A549 (cell line): ENCODE measurements at regions not wholly inside any gene's neighbourhood (a gene's known extent, or its start where the extent isn't known, plus 50 kb on each side); places are given as distances from the start of the nearest gene placed in this dataset.

Source experiments
- ATAC-seq, 2 experiments: fragments of 200-7000 bp in 1 of 2; fragments of >200 bp in 1 of 2; cut with Nextera tagmentation in 1 of 2; cut with Tn5 transposase in 1 of 2; 3 replicates each; pipeline versions ENCODE4 v1.8.0 to v1.9.1; 2018 to 2020; ENCODE audit warnings: mild to moderate bottlenecking in 1 of 2, moderate library complexity in 1 of 2
- CTCF ChIA-PET: fragments of 300-600 bp; sonication (Branson Sonifier 250); formaldehyde crosslinking; extraction: SDS; loops from one replicate; lab custom pipeline; 2021; ENCODE audit warnings: antibody characterized with exemption, inconsistent platforms; lab: Yijun Ruan, JAX
- POLR2A ChIA-PET: fragments of 350-600 bp; formaldehyde crosslinking; extraction: SDS; loops from one replicate; lab custom pipeline; 2021; ENCODE audit warnings: antibody characterized with exemption, inconsistent platforms; lab: Yijun Ruan, JAX
- DNase-seq, 2 experiments: peaks; one replicate each; pipeline versions ENCODE4 v3.0.0 to v3.0.0-alpha.2; 2011 to 2016; ENCODE audit warnings: low read depth in 1 of 2, low spot score in 1 of 2
- FAIRE-seq: peaks from 2 replicates; lab custom pipeline; 2011; peaks lifted over from hg19 to GRCh38; lab: Jason Lieb, UNC
- H3K27ac ChIP-seq, 2 experiments: fragments of >200 bp; sonication (Bioruptor Twin); formaldehyde crosslinking; 3 replicates each; pipeline ENCODE4 v1.5.1; 2016 to 2017
- H3K4me1 ChIP-seq: fragments of >200 bp; sonication (Bioruptor Twin); formaldehyde crosslinking; 3 replicates; pipeline ENCODE4 v1.6.1; 2016
- H3K4me2 ChIP-seq: fragments of >200 bp; sonication (Bioruptor Twin); formaldehyde crosslinking; 3 replicates; pipeline ENCODE4 v1.6.1; 2016
- H3K4me3 ChIP-seq: fragments of >200 bp; sonication (Bioruptor Twin); formaldehyde crosslinking; 3 replicates; pipeline ENCODE4 v1.5.1; 2016
- H3K9me3 ChIP-seq: fragments of >200 bp; sonication (Bioruptor Twin); formaldehyde crosslinking; 3 replicates; pipeline ENCODE4 v1.6.1; 2016
- BHLHE40 ChIP-seq: IDR thresholded peaks from 2 replicates; pipeline ENCODE4 v1.6.1; 2012; ENCODE audit warnings: low read depth, low read length, inconsistent platforms
- CEBPB ChIP-seq, 2 experiments: fragments of >200 bp in 1 of 2; sonication (Bioruptor Twin) in 1 of 2; formaldehyde crosslinking in 1 of 2; IDR thresholded peaks; 2 replicates each; pipeline ENCODE4 v1.6.1; 2012 to 2016
- ESRRA ChIP-seq: fragments of 150-350 bp; IDR thresholded peaks from 2 replicates; pipeline ENCODE4 v1.6.1; 2014; ENCODE audit warnings: mild to moderate bottlenecking, low read length, borderline replicate concordance
- FOSB ChIP-seq: fragments of 250-450 bp; sonication (Bioruptor Pico); IDR thresholded peaks from 2 replicates; pipeline ENCODE4 v1.5.0; 2020; ENCODE audit warnings: mild to moderate bottlenecking, moderate library complexity
- JUNB ChIP-seq: fragments of >200 bp; sonication (Bioruptor Twin); formaldehyde crosslinking; IDR thresholded peaks from 2 replicates; pipeline ENCODE4 v1.6.1; 2016
- POLR2A ChIP-seq: IDR thresholded peaks from 2 replicates; pipeline ENCODE4 v1.6.1; 2012; ENCODE audit warnings: mild to moderate bottlenecking, low read length
- TP53 ChIP-seq: fragments of 250-450 bp; sonication (Bioruptor Pico); IDR thresholded peaks from 2 replicates; pipeline ENCODE4 v1.5.0; 2021; ENCODE audit warnings: mild to moderate bottlenecking, moderate library complexity
- ZNF302 ChIP-seq: fragments of 250-450 bp; sonication (Bioruptor Pico); IDR thresholded peaks from 2 replicates; pipeline ENCODE4 v1.9.0; 2021; ENCODE audit warnings: inconsistent platforms, mild to moderate bottlenecking, moderate library complexity
- WGBS: methylation state at CpG from one replicate; pipeline ENCODE4 v1.1.6; 2017; ENCODE audit errors: missing lambda C conversion rate; 5-methylcytosine and 5-hydroxymethylcytosine counted together
- TF ChIP-seq, protein P1 (sequence below): fragments of 450-650 bp; IDR thresholded peaks from 2 replicates; pipeline ENCODE4 v1.6.1; 2014; ENCODE audit warnings: antibody characterized with exemption
- TF ChIP-seq, protein P2 (sequence below): fragments of >200 bp; sonication (Bioruptor Twin); formaldehyde crosslinking; IDR thresholded peaks from 2 replicates; pipeline ENCODE4 v1.6.1; 2016
- TF ChIP-seq, protein P3 (sequence below): IDR thresholded peaks from 2 replicates; pipeline ENCODE4 v1.6.1; 2012; ENCODE audit warnings: low read depth, borderline replicate concordance
- TF ChIP-seq, protein P4 (sequence below): fragments of >200 bp; sonication (Bioruptor Twin); formaldehyde crosslinking; IDR thresholded peaks from 3 replicates; pipeline ENCODE4 v1.5.1; 2016
- TF ChIP-seq, protein P5 (sequence below): fragments of 250-450 bp; sonication (Bioruptor Pico); IDR thresholded peaks from 2 replicates; pipeline ENCODE4 v1.5.0; 2021; ENCODE audit warnings: mild to moderate bottlenecking, moderate library complexity, borderline replicate concordance
- TF ChIP-seq, protein P6 (sequence below): fragments of 150-350 bp; IDR thresholded peaks from 2 replicates; pipeline ENCODE4 v1.6.1; 2014; ENCODE audit warnings: low read depth, mild to moderate bottlenecking, low read length

DNA sequence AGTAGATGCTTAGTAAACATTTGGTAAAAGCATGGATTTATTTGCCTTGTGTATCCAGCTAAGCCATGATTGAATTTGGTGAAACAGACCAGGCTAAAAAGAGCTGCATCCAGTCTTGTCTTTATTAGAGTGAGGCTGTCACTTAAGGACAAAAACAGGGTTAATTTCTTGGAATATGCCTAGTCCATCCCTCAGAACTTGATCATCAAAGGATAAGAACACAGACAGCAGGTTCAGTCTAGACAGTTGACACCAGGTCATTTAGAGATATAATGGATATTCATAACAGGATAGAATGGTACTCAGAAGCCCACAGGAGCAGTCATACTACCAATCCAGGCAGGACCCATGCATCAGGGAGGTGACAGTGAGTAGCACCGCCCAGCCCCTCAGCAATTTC, 434.9 kb upstream of the ST6GAL2 start (continued):
- TF ChIP-seq, protein P1, sequence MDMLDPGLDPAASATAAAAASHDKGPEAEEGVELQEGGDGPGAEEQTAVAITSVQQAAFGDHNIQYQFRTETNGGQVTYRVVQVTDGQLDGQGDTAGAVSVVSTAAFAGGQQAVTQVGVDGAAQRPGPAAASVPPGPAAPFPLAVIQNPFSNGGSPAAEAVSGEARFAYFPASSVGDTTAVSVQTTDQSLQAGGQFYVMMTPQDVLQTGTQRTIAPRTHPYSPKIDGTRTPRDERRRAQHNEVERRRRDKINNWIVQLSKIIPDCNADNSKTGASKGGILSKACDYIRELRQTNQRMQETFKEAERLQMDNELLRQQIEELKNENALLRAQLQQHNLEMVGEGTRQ, result no peak
- TF ChIP-seq, protein P2, sequence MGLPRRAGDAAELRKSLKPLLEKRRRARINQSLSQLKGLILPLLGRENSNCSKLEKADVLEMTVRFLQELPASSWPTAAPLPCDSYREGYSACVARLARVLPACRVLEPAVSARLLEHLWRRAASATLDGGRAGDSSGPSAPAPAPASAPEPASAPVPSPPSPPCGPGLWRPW, result no peak
- TF ChIP-seq ESRRA (no peak), CEBPB (IDR thresholded peaks at IDR 0.05) (no peak)
- TF ChIP-seq, all 56 proteins: peak for 0

DNA sequence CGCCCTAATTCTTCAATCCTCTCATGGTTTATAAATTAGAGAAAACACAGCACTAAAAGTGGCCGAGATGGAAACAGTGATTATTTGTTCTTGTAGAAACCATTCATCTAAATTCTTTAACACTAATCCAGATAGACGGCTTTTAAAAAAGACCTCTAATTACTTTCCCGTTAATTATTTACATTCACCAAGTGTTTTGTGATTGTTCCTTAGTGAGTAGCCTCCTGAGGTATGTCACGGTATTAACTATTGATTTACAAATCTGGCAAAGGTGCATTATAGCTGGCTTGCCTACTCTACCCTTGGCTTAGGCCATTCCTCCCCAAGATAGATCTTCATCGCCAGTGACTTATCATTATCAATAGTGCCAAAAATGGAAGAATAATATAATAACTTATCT, 436.4 kb upstream of the ST6GAL2 start:
- POLR2A ChIA-PET, result no interaction called here
- CTCF ChIA-PET, result no interaction called here
- Histone ChIP-seq H3K4me1 (no peaks in the 10 kb centered on the region), H3K4me3 (no peak overlapping the region), H3K27ac (no peak overlapping the region), H3K4me2 (no peak overlapping the region), H3K9me3 (peaks cover 12% of the 10 kb centered on the region)
- TF ChIP-seq, protein P3, sequence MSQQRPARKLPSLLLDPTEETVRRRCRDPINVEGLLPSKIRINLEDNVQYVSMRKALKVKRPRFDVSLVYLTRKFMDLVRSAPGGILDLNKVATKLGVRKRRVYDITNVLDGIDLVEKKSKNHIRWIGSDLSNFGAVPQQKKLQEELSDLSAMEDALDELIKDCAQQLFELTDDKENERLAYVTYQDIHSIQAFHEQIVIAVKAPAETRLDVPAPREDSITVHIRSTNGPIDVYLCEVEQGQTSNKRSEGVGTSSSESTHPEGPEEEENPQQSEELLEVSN, result no peak
- TF ChIP-seq TP53 (no peak), FOSB (no peak), JUNB (no peak), ZNF302 (CRISPR knock-in tag) (no peak), BHLHE40 (no peak)
- TF ChIP-seq, protein P4, sequence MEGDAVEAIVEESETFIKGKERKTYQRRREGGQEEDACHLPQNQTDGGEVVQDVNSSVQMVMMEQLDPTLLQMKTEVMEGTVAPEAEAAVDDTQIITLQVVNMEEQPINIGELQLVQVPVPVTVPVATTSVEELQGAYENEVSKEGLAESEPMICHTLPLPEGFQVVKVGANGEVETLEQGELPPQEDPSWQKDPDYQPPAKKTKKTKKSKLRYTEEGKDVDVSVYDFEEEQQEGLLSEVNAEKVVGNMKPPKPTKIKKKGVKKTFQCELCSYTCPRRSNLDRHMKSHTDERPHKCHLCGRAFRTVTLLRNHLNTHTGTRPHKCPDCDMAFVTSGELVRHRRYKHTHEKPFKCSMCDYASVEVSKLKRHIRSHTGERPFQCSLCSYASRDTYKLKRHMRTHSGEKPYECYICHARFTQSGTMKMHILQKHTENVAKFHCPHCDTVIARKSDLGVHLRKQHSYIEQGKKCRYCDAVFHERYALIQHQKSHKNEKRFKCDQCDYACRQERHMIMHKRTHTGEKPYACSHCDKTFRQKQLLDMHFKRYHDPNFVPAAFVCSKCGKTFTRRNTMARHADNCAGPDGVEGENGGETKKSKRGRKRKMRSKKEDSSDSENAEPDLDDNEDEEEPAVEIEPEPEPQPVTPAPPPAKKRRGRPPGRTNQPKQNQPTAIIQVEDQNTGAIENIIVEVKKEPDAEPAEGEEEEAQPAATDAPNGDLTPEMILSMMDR, result no peak
- DNase-seq, result no peak
- no peak for ATAC-seq
- no peak for FAIRE-seq
- WGBS, result 59% methylated on average over 6 of the region's 6 CpGs

DNA sequence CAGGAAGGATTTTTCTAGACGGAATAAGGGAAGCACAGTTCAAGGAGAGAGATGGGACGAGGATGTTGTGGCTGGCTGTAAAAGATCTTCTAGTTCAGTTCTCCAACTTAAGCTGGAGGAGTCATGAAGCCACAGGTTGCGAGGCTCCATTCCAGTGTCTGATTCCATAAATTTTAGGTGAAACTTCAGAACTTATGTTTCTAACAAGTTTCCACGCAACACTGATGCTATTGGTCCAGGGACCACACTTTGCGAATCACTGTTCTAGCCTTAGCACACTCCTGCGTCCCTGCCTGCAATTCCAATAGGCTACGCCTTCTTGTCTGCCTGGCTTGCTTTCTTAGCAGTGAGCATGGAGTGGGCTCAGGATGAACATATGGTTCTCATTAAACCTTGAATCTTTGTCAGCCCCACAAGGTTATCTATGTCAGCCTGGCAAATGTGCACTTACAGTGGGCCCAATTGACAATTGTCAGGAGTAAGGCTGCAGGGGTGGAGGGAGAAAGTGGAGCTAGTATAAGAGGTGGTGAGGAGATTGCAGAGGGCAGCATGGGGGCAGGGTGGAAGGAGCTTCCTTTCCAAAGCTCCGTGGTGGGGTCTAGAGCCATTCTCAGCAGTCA, 438.1 kb upstream of the ST6GAL2 start:
- POLR2A ChIA-PET, result no interaction called here
- 59% methylated on average over 8 of the region's 8 CpGs for WGBS
- Histone ChIP-seq H3K4me1 (no peaks in the 10 kb centered on the region), H3K4me3 (no peak overlapping the region), H3K27ac (no peak overlapping the region), H3K4me2 (no peak overlapping the region), H3K9me3 (peaks cover 16% of the 10 kb centered on the region)
- DNase-seq (no peak), ATAC-seq (no peak), FAIRE-seq (no peak)
- CTCF ChIA-PET, result no interaction called here
- TF ChIP-seq BHLHE40, result no peak
- TF ChIP-seq, protein P5, sequence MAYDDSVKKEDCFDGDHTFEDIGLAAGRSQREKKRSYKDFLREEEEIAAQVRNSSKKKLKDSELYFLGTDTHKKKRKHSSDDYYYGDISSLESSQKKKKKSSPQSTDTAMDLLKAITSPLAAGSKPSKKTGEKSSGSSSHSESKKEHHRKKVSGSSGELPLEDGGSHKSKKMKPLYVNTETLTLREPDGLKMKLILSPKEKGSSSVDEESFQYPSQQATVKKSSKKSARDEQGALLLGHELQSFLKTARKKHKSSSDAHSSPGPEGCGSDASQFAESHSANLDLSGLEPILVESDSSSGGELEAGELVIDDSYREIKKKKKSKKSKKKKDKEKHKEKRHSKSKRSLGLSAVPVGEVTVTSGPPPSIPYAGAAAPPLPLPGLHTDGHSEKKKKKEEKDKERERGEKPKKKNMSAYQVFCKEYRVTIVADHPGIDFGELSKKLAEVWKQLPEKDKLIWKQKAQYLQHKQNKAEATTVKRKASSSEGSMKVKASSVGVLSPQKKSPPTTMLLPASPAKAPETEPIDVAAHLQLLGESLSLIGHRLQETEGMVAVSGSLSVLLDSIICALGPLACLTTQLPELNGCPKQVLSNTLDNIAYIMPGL (CRISPR knock-in tag), result no peak
- TF ChIP-seq POLR2A, result no peak
- TF ChIP-seq, protein P6, sequence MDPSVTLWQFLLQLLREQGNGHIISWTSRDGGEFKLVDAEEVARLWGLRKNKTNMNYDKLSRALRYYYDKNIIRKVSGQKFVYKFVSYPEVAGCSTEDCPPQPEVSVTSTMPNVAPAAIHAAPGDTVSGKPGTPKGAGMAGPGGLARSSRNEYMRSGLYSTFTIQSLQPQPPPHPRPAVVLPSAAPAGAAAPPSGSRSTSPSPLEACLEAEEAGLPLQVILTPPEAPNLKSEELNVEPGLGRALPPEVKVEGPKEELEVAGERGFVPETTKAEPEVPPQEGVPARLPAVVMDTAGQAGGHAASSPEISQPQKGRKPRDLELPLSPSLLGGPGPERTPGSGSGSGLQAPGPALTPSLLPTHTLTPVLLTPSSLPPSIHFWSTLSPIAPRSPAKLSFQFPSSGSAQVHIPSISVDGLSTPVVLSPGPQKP, result no peak
